ENCODE measurements at regions not wholly inside any gene's neighbourhood (a gene's known extent, or its start where the extent isn't known, plus 50 kb on each side); places are given as distances from the start of the nearest gene placed in this dataset.

- TF ChIP-seq SPI1 (IDR thresholded peaks at IDR 0.05; ENCODE audit: borderline replicate concordance, low read depth) (no peak), CTCF (IDR thresholded peaks at IDR 0.05; ENCODE audit: insufficient read depth, low read length) (no peak), GABPA (IDR thresholded peaks at IDR 0.05; ENCODE audit: low read depth) (no peak), POLR2AphosphoS5 (IDR thresholded peaks at IDR 0.05; ENCODE audit: low read depth) (no peak)
- TF ChIP-seq, protein P1, sequence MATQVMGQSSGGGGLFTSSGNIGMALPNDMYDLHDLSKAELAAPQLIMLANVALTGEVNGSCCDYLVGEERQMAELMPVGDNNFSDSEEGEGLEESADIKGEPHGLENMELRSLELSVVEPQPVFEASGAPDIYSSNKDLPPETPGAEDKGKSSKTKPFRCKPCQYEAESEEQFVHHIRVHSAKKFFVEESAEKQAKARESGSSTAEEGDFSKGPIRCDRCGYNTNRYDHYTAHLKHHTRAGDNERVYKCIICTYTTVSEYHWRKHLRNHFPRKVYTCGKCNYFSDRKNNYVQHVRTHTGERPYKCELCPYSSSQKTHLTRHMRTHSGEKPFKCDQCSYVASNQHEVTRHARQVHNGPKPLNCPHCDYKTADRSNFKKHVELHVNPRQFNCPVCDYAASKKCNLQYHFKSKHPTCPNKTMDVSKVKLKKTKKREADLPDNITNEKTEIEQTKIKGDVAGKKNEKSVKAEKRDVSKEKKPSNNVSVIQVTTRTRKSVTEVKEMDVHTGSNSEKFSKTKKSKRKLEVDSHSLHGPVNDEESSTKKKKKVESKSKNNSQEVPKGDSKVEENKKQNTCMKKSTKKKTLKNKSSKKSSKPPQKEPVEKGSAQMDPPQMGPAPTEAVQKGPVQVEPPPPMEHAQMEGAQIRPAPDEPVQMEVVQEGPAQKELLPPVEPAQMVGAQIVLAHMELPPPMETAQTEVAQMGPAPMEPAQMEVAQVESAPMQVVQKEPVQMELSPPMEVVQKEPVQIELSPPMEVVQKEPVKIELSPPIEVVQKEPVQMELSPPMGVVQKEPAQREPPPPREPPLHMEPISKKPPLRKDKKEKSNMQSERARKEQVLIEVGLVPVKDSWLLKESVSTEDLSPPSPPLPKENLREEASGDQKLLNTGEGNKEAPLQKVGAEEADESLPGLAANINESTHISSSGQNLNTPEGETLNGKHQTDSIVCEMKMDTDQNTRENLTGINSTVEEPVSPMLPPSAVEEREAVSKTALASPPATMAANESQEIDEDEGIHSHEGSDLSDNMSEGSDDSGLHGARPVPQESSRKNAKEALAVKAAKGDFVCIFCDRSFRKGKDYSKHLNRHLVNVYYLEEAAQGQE (IDR thresholded peaks at IDR 0.05; ENCODE audit: insufficient replicate concordance, low read depth) = no peak
- no peak overlapping the region for H3K27ac ChIP-seq (replicated peaks)
- no peak overlapping the region for H3K4me3 ChIP-seq (replicated peaks; ENCODE audit: insufficient read depth, low read length)
- no peak for DNase-seq (ENCODE audit: low read depth in 1 of 2, low spot score in 1 of 2)
- H3K27me3 ChIP-seq (ENCODE audit: insufficient read depth, poor library complexity, severe bottlenecking) = no peaks in the 10 kb centered on the region
These were observed 342.2 kb upstream of the KYNU start for GRCh38 chr2:142535311-142535710.

DNA sequence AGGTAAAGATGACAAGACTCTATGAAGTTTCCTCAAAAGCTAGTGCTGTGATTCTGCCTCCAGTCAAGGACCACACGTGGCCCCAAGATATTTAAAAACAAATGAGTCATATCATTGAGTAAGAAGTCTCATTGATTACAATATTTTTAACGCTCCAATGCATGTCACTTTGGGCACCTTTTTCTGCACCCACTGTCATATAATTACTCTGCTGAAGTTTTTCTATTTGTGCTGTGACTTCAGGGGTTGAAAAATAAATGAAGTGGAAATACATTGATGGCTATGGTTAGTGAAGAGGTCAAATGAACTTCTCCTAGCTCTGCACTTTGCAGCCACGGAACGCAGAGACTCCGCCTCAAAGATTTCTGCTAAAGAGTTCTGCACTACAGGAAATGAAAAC lies 344.3 kb upstream of the KYNU start:
- no peak for DNase-seq (ENCODE audit: low read depth in 1 of 2, low spot score in 1 of 2)
- Histone ChIP-seq H3K4me3 (replicated peaks; ENCODE audit: insufficient read depth, low read length) (no peak overlapping the region), H3K27ac (replicated peaks) (no peak overlapping the region), H3K27me3 (ENCODE audit: insufficient read depth, poor library complexity, severe bottlenecking) (no peaks in the 10 kb centered on the region)
- TF ChIP-seq SPI1 (IDR thresholded peaks at IDR 0.05; ENCODE audit: borderline replicate concordance, low read depth) = no peak
- TF ChIP-seq, protein P1 (IDR thresholded peaks at IDR 0.05; ENCODE audit: insufficient replicate concordance, low read depth) = no peak
- no peak for TF ChIP-seq GABPA (IDR thresholded peaks at IDR 0.05; ENCODE audit: low read depth)
- TF ChIP-seq POLR2AphosphoS5 (IDR thresholded peaks at IDR 0.05; ENCODE audit: low read depth) = no peak
- no peak for TF ChIP-seq CTCF (IDR thresholded peaks at IDR 0.05; ENCODE audit: insufficient read depth, low read length)

DNA sequence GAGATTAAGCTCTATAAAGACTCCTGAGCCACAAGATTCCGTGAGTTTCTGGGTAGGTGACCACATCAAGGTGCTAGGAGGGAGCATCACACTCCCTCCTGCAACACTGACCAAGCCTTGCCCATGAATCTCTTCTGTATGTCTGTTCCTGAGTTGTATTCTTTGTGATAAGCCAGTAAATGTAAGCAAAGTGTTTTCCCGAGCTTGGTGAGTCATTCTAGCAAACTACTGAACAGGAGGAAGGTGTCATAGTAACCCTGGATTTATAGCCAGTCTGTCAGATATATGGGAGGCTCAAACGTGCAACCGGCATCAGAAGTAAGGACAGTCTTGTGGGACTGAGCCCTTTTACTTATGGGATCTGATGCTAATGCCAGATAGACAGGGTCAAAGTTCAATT lies 346.1 kb upstream of the KYNU start:
- Histone ChIP-seq H3K4me3 (replicated peaks; ENCODE audit: insufficient read depth, low read length) (no peak overlapping the region), H3K27me3 (ENCODE audit: insufficient read depth, poor library complexity, severe bottlenecking) (no peaks in the 10 kb centered on the region), H3K27ac (replicated peaks) (no peak overlapping the region)
- DNase-seq (ENCODE audit: low read depth in 1 of 2, low spot score in 1 of 2) = no peak
- TF ChIP-seq, protein P1 (IDR thresholded peaks at IDR 0.05; ENCODE audit: insufficient replicate concordance, low read depth) = no peak
- no peak for TF ChIP-seq CTCF (IDR thresholded peaks at IDR 0.05; ENCODE audit: insufficient read depth, low read length)
- TF ChIP-seq GABPA (IDR thresholded peaks at IDR 0.05; ENCODE audit: low read depth) = no peak
- no peak for TF ChIP-seq SPI1 (IDR thresholded peaks at IDR 0.05; ENCODE audit: borderline replicate concordance, low read depth)
- no peak for TF ChIP-seq POLR2AphosphoS5 (IDR thresholded peaks at IDR 0.05; ENCODE audit: low read depth)

All from HL-60 (cell line).